RWPE1 (cell line): ENCODE measurements at regions not wholly inside any gene's neighbourhood (a gene's known extent, or its start where the extent isn't known, plus 50 kb on each side); places are given as distances from the start of the nearest gene placed in this dataset.

Experiments
- CTCF ChIA-PET: fragments of 350-600 bp; sonication (Branson Sonifier 250); formaldehyde crosslinking; extraction: SDS; loops from one replicate; lab custom pipeline; 2021; lab: Yijun Ruan, JAX
- POLR2A ChIA-PET: fragments of 400-600 bp; formaldehyde crosslinking; extraction: SDS; loops from one replicate; lab custom pipeline; 2020; ENCODE audit warnings: antibody characterized with exemption; ENCODE audit not compliant: low non-redundant PET; lab: Yijun Ruan, JAX
- DNase-seq: peaks from one replicate; pipeline ENCODE4 v3.0.0; 2012; ENCODE audit warnings: low spot score
- H3K27ac ChIP-seq: fragments of 450-650 bp; 2 replicates; pipeline ENCODE4 v1.5.1; 2017
- CTCF ChIP-seq: fragments of 450-650 bp; conservative IDR thresholded peaks from 2 replicates; pipeline ENCODE4 v1.5.1; 2017; ENCODE audit warnings: low read depth, mild to moderate bottlenecking

GRCh38 chr16:59164461-59164860 is 430.3 kb upstream of the GOT2 start:
- POLR2A ChIA-PET: no interaction called here
- CTCF ChIA-PET: no interaction called here
- no peak overlapping the region for H3K27ac ChIP-seq
- TF ChIP-seq CTCF: no peak
- peak; percentile 2 for DNase-seq

GRCh38 chr16:59163371-59164055 is 429.4 kb upstream of the GOT2 start:
- DNase-seq: no peak
- ChIA-PET CTCF (no interaction called here), POLR2A (no interaction called here)
- H3K27ac ChIP-seq: no peak overlapping the region
- TF ChIP-seq CTCF: no peak

GRCh38 chr16:59161679-59162078 is 427.6 kb upstream of the GOT2 start:
- no peak for DNase-seq
- no peak for TF ChIP-seq CTCF
- H3K27ac ChIP-seq: no peak overlapping the region
- CTCF ChIA-PET: no interaction called here
- POLR2A ChIA-PET: no interaction called here

- no peak for TF ChIP-seq CTCF
- H3K27ac ChIP-seq: no peak overlapping the region
- ChIA-PET POLR2A (no interaction called here), CTCF (no interaction called here)
- no peak for DNase-seq
Observed at GRCh38 chr16:59154295-59154694, 420.2 kb upstream of the GOT2 start.

GRCh38 chr16:59148769-59149155 is 414.6 kb upstream of the GOT2 start:
- DNase-seq: no peak
- no peak overlapping the region for H3K27ac ChIP-seq
- ChIA-PET POLR2A (no interaction called here), CTCF (no interaction called here)
- no peak for TF ChIP-seq CTCF

GRCh38 chr16:59148056-59148768 is 414.1 kb upstream of the GOT2 start:
- DNase-seq: no peak
- POLR2A ChIA-PET: no interaction called here
- no peak for TF ChIP-seq CTCF
- no peak overlapping the region for H3K27ac ChIP-seq
- CTCF ChIA-PET: no interaction called here
